IMR-90 (cell line): ENCODE measurements at regions not wholly inside any gene's neighbourhood (a gene's known extent, or its start where the extent isn't known, plus 50 kb on each side); places are given as distances from the start of the nearest gene placed in this dataset.

Experiments
- ATAC-seq: fragments of 200-7000 bp; cut with Tn5 transposase; 2 replicates; pipeline ENCODE4 v1.9.1; 2020; ENCODE audit warnings: low read depth, mild to moderate bottlenecking, moderate library complexity
- BruUV-seq: library from RNA; stranded (reverse); fragments of 400-500 nt; replicated peaks from 2 replicates; lab custom pipeline; 2021; lab: Mats Ljungman, UMichigan
- CTCF ChIA-PET: fragments of 300-600 bp; formaldehyde crosslinking; extraction: SDS; loops from one replicate; lab custom pipeline; 2021; ENCODE audit warnings: antibody characterized with exemption; lab: Yijun Ruan, JAX
- POLR2A ChIA-PET: fragments of 300-600 bp; sonication (Branson Sonifier 250); formaldehyde crosslinking; loops from one replicate; lab custom pipeline; 2022; ENCODE audit warnings: antibody characterized with exemption; ENCODE audit not compliant: unreplicated experiment; lab: Charles Lee
- DNase-seq: peaks from one replicate; pipeline ENCODE4 v3.0.0; 2013
- H2AFZ ChIP-seq: replicated peaks from 2 replicates; pipeline ENCODE3; 2013; ENCODE audit warnings: low read length, mild to moderate bottlenecking; ENCODE audit not compliant: poor library complexity
- H2AK5ac ChIP-seq: 2 replicates; pipeline ENCODE4 v1.6.1; 2013; ENCODE audit warnings: low read depth, low read length, inconsistent platforms
- H2AK9ac ChIP-seq: replicated peaks from 2 replicates; pipeline ENCODE3; 2013; ENCODE audit warnings: mild to moderate bottlenecking, low read depth, low read length, moderate library complexity; ENCODE audit not compliant: poor library complexity
- H2BK120ac ChIP-seq: 2 replicates; pipeline ENCODE4 v1.6.1; 2013; ENCODE audit warnings: low read depth, low read length, inconsistent platforms
- H2BK15ac ChIP-seq: 3 replicates; pipeline ENCODE4 v1.6.1; 2013; ENCODE audit warnings: low read depth, low read length, inconsistent platforms
- H2BK20ac ChIP-seq: 2 replicates; pipeline ENCODE4 v1.6.1; 2013; ENCODE audit warnings: low read depth, mild to moderate bottlenecking, inconsistent platforms, low read length, moderate library complexity
- H2BK5ac ChIP-seq: 2 replicates; pipeline ENCODE4 v1.6.1; 2013; ENCODE audit warnings: mild to moderate bottlenecking, low read depth, low read length, inconsistent platforms; ENCODE audit not compliant: poor library complexity, severe bottlenecking
- H3K14ac ChIP-seq: replicated peaks from 2 replicates; pipeline ENCODE4 v1.6.1; 2013; ENCODE audit warnings: low read depth, low read length, inconsistent platforms
- H3K18ac ChIP-seq: 2 replicates; pipeline ENCODE4 v1.6.1; 2013; ENCODE audit warnings: low read depth, low read length, control low read depth
- H3K23ac ChIP-seq: 2 replicates; pipeline ENCODE4 v1.6.1; 2013; ENCODE audit warnings: low read depth, low read length, inconsistent platforms
- H3K27ac ChIP-seq: 2 replicates; pipeline ENCODE4 v1.5.1; 2013; ENCODE audit warnings: mild to moderate bottlenecking, control low read depth, low read length; ENCODE audit not compliant: insufficient read depth
- H3K27me3 ChIP-seq: 2 replicates; pipeline ENCODE4 v1.6.1; 2013; ENCODE audit warnings: low read length; ENCODE audit not compliant: control insufficient read depth, insufficient read depth
- H3K36me3 ChIP-seq: 2 replicates; pipeline ENCODE4 v1.6.1; 2013; ENCODE audit warnings: low read length, mixed read lengths; ENCODE audit not compliant: control insufficient read depth, insufficient read depth
- H3K4ac ChIP-seq: 2 replicates; pipeline ENCODE4 v1.6.1; 2013; ENCODE audit warnings: low read depth, low read length, inconsistent platforms
- H3K4me1 ChIP-seq: 2 replicates; pipeline ENCODE4 v1.6.1; 2013; ENCODE audit warnings: low read length, mixed read lengths; ENCODE audit not compliant: control insufficient read depth, insufficient read depth
- H3K4me2 ChIP-seq: 2 replicates; pipeline ENCODE4 v1.6.1; 2013; ENCODE audit warnings: low read depth, mild to moderate bottlenecking, control low read depth, low read length, moderate library complexity
- H3K4me3 ChIP-seq: 2 replicates; pipeline ENCODE4 v1.5.1; 2013; ENCODE audit warnings: low read depth, mild to moderate bottlenecking, control low read depth, low read length, moderate library complexity; ENCODE audit not compliant: insufficient read depth
- H3K56ac ChIP-seq: 2 replicates; pipeline ENCODE4 v1.6.1; 2013; ENCODE audit warnings: low read length, inconsistent platforms; ENCODE audit not compliant: insufficient read depth; ENCODE audit errors: extremely low read depth
- H3K79me1 ChIP-seq, 2 experiments: 2 replicates each; pipeline ENCODE4 v1.6.1; 2013; ENCODE audit warnings: low read length in 2 of 2, inconsistent platforms in 1 of 2, low read depth in 1 of 2
- H3K9ac ChIP-seq: 2 replicates; pipeline ENCODE4 v1.6.1; 2013; ENCODE audit warnings: low read depth, low read length, control low read depth
- H3K9me1 ChIP-seq: 2 replicates; pipeline ENCODE4 v1.6.1; 2013; ENCODE audit warnings: low read length, inconsistent platforms; ENCODE audit not compliant: insufficient read depth
- H3K9me3 ChIP-seq: 2 replicates; pipeline ENCODE4 v1.6.1; 2013; ENCODE audit warnings: low read length; ENCODE audit not compliant: control insufficient read depth, insufficient read depth
- H4K20me1 ChIP-seq: 2 replicates; pipeline ENCODE4 v1.6.1; 2013; ENCODE audit warnings: low read length, inconsistent platforms; ENCODE audit not compliant: insufficient read depth
- H4K5ac ChIP-seq: 2 replicates; pipeline ENCODE4 v1.6.1; 2013; ENCODE audit warnings: mild to moderate bottlenecking, low read depth, low read length, control low read depth
- H4K8ac ChIP-seq, 2 experiments: 2 replicates each; pipeline ENCODE4 v1.6.1; 2013; ENCODE audit warnings: low read depth in 2 of 2, low read length in 2 of 2, control low read depth in 1 of 2, inconsistent platforms in 1 of 2
- H4K91ac ChIP-seq: 2 replicates; pipeline ENCODE4 v1.6.1; 2013; ENCODE audit warnings: low read depth, low read length, inconsistent platforms; ENCODE audit not compliant: insufficient read depth
- BHLHE40 ChIP-seq: fragments of 150-350 bp; IDR thresholded peaks from 2 replicates; pipeline ENCODE4 v1.6.1; 2016; ENCODE audit warnings: mild to moderate bottlenecking, low read depth, low read length
- CEBPB ChIP-seq: IDR thresholded peaks from 2 replicates; pipeline ENCODE4 v1.6.1; 2012; ENCODE audit warnings: low read depth, low read length, improper control_type of control experiment
- CHD1 ChIP-seq: IDR thresholded peaks from 2 replicates; pipeline ENCODE4 v1.6.1; 2012; ENCODE audit warnings: low read depth, low read length, improper control_type of control experiment
- FOS ChIP-seq: fragments of 150-350 bp; IDR thresholded peaks from 2 replicates; pipeline ENCODE4 v1.6.1; 2016; ENCODE audit warnings: low read depth, low read length
- MAFK ChIP-seq: IDR thresholded peaks from 2 replicates; pipeline ENCODE4 v1.6.1; 2012; ENCODE audit warnings: low read depth, low read length, improper control_type of control experiment
- MAZ ChIP-seq: IDR thresholded peaks from 2 replicates; pipeline ENCODE4 v1.6.1; 2012; ENCODE audit warnings: low read depth, mild to moderate bottlenecking, low read length, improper control_type of control experiment, moderate library complexity, borderline replicate concordance
- MXI1 ChIP-seq: IDR thresholded peaks from 2 replicates; pipeline ENCODE4 v1.6.1; 2012; ENCODE audit warnings: low read depth, mild to moderate bottlenecking, low read length, moderate library complexity, borderline replicate concordance
- NFE2L2 ChIP-seq: fragments of 150-350 bp; IDR thresholded peaks from 2 replicates; pipeline ENCODE4 v1.6.1; 2016; ENCODE audit warnings: low read depth, mild to moderate bottlenecking, low read length
- POLR2A ChIP-seq: IDR thresholded peaks from 2 replicates; pipeline ENCODE4 v1.6.1; 2012; ENCODE audit warnings: mild to moderate bottlenecking, low read depth, low read length
- RAD21 ChIP-seq: IDR thresholded peaks from 2 replicates; pipeline ENCODE4 v1.6.1; 2012; ENCODE audit warnings: low read length, improper control_type of control experiment
- RCOR1 ChIP-seq: IDR thresholded peaks from 2 replicates; pipeline ENCODE4 v1.6.1; 2012; ENCODE audit warnings: mild to moderate bottlenecking, low read length, improper control_type of control experiment; ENCODE audit not compliant: insufficient replicate concordance
- RFX5 ChIP-seq: IDR thresholded peaks from 2 replicates; pipeline ENCODE4 v1.8.0; 2012; ENCODE audit warnings: low read depth, mild to moderate bottlenecking, low read length, moderate library complexity
- SMC3 ChIP-seq: fragments of 150-350 bp; IDR thresholded peaks from 2 replicates; pipeline ENCODE4 v1.6.1; 2016; ENCODE audit warnings: low read depth, mild to moderate bottlenecking, antibody characterized with exemption, low read length, moderate library complexity
- WGBS, 2 experiments: methylation state at CpG; one replicate each; pipeline versions ENCODE4 v1.1.5 to v1.1.7; 2013; ENCODE audit warnings: missing lambda C conversion rate in 2 of 2; ENCODE audit not compliant: insufficient read length in 1 of 2; ENCODE audit errors: extremely low coverage in 2 of 2; 5-methylcytosine and 5-hydroxymethylcytosine counted together
- dilution Hi-C: fragments of 300-500 bp; cut with HindIII; formaldehyde crosslinking; loops from one replicate; pipeline ENCODE4 v1.14.3; 2018; ENCODE audit warnings: low sequenced_read_pairs; ENCODE audit not compliant: unreplicated experiment
- in situ Hi-C: fragments of 300-500 bp; cut with MboI; formaldehyde crosslinking; loops from 3 replicates; pipeline ENCODE4 v1.14.3; 2019; ENCODE audit warnings: low sequenced_read_pairs, inconsistent platforms, mixed read lengths
- intact Hi-C: fragments of 100-400 bp; cut with micrococcal nuclease; formaldehyde crosslinking; loops from 2 replicates; pipeline ENCODE4 v1.10.0; 2022
- TF ChIP-seq, protein P1 (sequence below): fragments of 150-350 bp; IDR thresholded peaks from 2 replicates; pipeline ENCODE4 v1.6.1; 2017; ENCODE audit warnings: mild to moderate bottlenecking, antibody characterized with exemption, low read length, low read depth
- TF ChIP-seq, protein P2 (sequence below): conservative IDR thresholded peaks from 2 replicates; pipeline ENCODE4 v1.5.1; 2012; ENCODE audit warnings: mild to moderate bottlenecking, low read depth, low read length, improper control_type of control experiment
- TF ChIP-seq, protein P3 (sequence below): fragments of 150-350 bp; IDR thresholded peaks from 2 replicates; pipeline ENCODE4 v1.6.1; 2016; ENCODE audit warnings: low read depth, mild to moderate bottlenecking, low read length, moderate library complexity, borderline replicate concordance

DNA sequence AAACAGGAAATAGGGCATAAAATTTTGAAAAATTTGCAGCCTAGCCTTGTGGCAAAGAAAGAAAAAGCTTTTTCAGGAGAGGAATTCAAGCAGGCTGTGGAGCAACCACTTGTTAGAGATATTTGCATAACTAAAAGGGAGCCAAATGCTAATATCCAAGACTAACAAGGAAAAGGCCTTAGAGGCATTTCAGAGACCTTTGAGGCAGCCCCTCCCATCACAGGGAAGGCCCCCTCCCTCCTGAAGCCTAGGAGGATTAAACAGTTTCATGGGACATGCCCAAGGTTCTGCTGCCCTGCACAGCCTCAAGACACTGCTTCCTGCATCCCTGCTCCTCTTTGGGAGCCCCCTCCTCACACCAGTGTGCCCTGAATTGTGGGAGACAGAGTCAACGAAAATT is 275.4 kb upstream of the SFRP2 start:
- H3K9ac ChIP-seq = no peak overlapping the region
- H4K5ac ChIP-seq = no peak overlapping the region
- BruUV-seq = no TSS peak
- no peak overlapping the region for H2AFZ ChIP-seq
- H4K8ac ChIP-seq = no peak overlapping the region
- no peak overlapping the region for H3K56ac ChIP-seq
- no peaks in the 10 kb centered on the region for H3K79me1 ChIP-seq
- H3K23ac ChIP-seq = no peak overlapping the region
- intact Hi-C loops (no loop called here), in situ Hi-C loops (no loop called here), dilution Hi-C loops (no loop called here)
- no peak overlapping the region for H2BK20ac ChIP-seq
- H2BK5ac ChIP-seq = no peak overlapping the region
- TF ChIP-seq, protein P1, sequence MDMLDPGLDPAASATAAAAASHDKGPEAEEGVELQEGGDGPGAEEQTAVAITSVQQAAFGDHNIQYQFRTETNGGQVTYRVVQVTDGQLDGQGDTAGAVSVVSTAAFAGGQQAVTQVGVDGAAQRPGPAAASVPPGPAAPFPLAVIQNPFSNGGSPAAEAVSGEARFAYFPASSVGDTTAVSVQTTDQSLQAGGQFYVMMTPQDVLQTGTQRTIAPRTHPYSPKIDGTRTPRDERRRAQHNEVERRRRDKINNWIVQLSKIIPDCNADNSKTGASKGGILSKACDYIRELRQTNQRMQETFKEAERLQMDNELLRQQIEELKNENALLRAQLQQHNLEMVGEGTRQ = no peak
- TF ChIP-seq MXI1 (no peak), NFE2L2 (no peak), CEBPB (no peak), SMC3 (no peak), RAD21 (no peak), CHD1 (no peak), RFX5 (no peak), POLR2A (no peak), FOS (no peak), MAZ (no peak), MAFK (no peak), RCOR1 (no peak), BHLHE40 (no peak)
- TF ChIP-seq, protein P2, sequence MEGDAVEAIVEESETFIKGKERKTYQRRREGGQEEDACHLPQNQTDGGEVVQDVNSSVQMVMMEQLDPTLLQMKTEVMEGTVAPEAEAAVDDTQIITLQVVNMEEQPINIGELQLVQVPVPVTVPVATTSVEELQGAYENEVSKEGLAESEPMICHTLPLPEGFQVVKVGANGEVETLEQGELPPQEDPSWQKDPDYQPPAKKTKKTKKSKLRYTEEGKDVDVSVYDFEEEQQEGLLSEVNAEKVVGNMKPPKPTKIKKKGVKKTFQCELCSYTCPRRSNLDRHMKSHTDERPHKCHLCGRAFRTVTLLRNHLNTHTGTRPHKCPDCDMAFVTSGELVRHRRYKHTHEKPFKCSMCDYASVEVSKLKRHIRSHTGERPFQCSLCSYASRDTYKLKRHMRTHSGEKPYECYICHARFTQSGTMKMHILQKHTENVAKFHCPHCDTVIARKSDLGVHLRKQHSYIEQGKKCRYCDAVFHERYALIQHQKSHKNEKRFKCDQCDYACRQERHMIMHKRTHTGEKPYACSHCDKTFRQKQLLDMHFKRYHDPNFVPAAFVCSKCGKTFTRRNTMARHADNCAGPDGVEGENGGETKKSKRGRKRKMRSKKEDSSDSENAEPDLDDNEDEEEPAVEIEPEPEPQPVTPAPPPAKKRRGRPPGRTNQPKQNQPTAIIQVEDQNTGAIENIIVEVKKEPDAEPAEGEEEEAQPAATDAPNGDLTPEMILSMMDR = no peak
- TF ChIP-seq, protein P3, sequence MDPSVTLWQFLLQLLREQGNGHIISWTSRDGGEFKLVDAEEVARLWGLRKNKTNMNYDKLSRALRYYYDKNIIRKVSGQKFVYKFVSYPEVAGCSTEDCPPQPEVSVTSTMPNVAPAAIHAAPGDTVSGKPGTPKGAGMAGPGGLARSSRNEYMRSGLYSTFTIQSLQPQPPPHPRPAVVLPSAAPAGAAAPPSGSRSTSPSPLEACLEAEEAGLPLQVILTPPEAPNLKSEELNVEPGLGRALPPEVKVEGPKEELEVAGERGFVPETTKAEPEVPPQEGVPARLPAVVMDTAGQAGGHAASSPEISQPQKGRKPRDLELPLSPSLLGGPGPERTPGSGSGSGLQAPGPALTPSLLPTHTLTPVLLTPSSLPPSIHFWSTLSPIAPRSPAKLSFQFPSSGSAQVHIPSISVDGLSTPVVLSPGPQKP = no peak
- no peak overlapping the region for H3K14ac ChIP-seq
- no peak overlapping the region for H3K27ac ChIP-seq
- WGBS, 2 experiments = no CpG with 5 or more reads among the region's 1 CpG
- no peak overlapping the region for H2BK15ac ChIP-seq
- H3K4me1 ChIP-seq = no peaks in the 10 kb centered on the region
- H2AK5ac ChIP-seq = no peak overlapping the region
- no peak overlapping the region for H2BK120ac ChIP-seq
- POLR2A ChIA-PET = no interaction called here
- H3K18ac ChIP-seq = no peak overlapping the region
- CTCF ChIA-PET = no interaction called here
- no peaks in the 10 kb centered on the region for H3K9me1 ChIP-seq
- ATAC-seq (no peak), DNase-seq (no peak)
- no peak overlapping the region for H3K4me3 ChIP-seq
- H4K91ac ChIP-seq = no peak overlapping the region
- H3K4me2 ChIP-seq = no peak overlapping the region
- no peak overlapping the region for H3K4ac ChIP-seq
- peaks cover 15% of the 10 kb centered on the region; the same call in 1 of the 2 replicates for H3K9me3 ChIP-seq
- H3K36me3 ChIP-seq = no peaks in the 10 kb centered on the region
- H2AK9ac ChIP-seq = no peak overlapping the region
- no peaks in the 10 kb centered on the region for H3K27me3 ChIP-seq
- H4K20me1 ChIP-seq = no peaks in the 10 kb centered on the region
